HCEC 1CT (cell line): ENCODE measurements at regions not wholly inside any gene's neighbourhood (a gene's known extent, or its start where the extent isn't known, plus 50 kb on each side); places are given as distances from the start of the nearest gene placed in this dataset.
"Not testable (repeated sequence)": the region's sequence is repeated elsewhere in the genome, so short reads cannot be mapped to it uniquely, and the experiment has no call there.

Experiments used
- DNase-seq: peaks from one replicate; pipeline ENCODE4 v3.0.0-alpha.2; 2017

GRCh38 chr14:21941885-21942284 lies 268.3 kb upstream of the OR4E1 start:
- DNase-seq: no peak

- peak; percentile 38 for DNase-seq
Observed at GRCh38 chr14:21940887-21941856, 267.6 kb upstream of the OR4E1 start.

GRCh38 chr14:21939836-21940235 lies 266.2 kb upstream of the OR4E1 start:
- no peak for DNase-seq

GRCh38 chr14:21937996-21938395 lies 264.4 kb upstream of the OR4E1 start:
- no peak for DNase-seq

GRCh38 chr14:21933681-21934080 lies 260.1 kb upstream of the OR4E1 start:
- no peak for DNase-seq

- DNase-seq: no peak
Observed at GRCh38 chr14:21924479-21924878, 250.9 kb upstream of the OR4E1 start.

- no peak for DNase-seq
Observed at GRCh38 chr14:21923820-21924219, 250.2 kb upstream of the OR4E1 start.

GRCh38 chr14:21921453-21921852 lies 247.8 kb upstream of the OR4E1 start:
- DNase-seq: no peak

- peak; percentile 25 for DNase-seq
Observed at GRCh38 chr14:21917699-21918436, 244.2 kb upstream of the OR4E1 start.

GRCh38 chr14:21915826-21916225 lies 242.2 kb upstream of the OR4E1 start:
- peak; percentile 9 for DNase-seq

GRCh38 chr14:21913759-21914158 lies 240.1 kb upstream of the OR4E1 start:
- peak; percentile 59 for DNase-seq

- DNase-seq: no peak
Observed at GRCh38 chr14:21912367-21912766, 238.7 kb upstream of the OR4E1 start.

GRCh38 chr14:21911877-21912276 lies 238.3 kb upstream of the OR4E1 start:
- DNase-seq: no peak

GRCh38 chr14:21910260-21910659 lies 236.6 kb upstream of the OR4E1 start:
- DNase-seq: no peak

GRCh38 chr14:21902561-21903181 lies 229.1 kb upstream of the OR4E1 start:
- DNase-seq: no peak

GRCh38 chr14:21894898-21895194 lies 221.2 kb upstream of the OR4E1 start:
- not testable (repeated sequence) for DNase-seq

GRCh38 chr14:21894003-21894897 lies 220.6 kb upstream of the OR4E1 start:
- DNase-seq: no peak

GRCh38 chr14:21891921-21892320 lies 218.3 kb upstream of the OR4E1 start:
- no peak for DNase-seq

- DNase-seq: no peak
Observed at GRCh38 chr14:21884995-21885394, 211.4 kb upstream of the OR4E1 start.

- peak; percentile 41 for DNase-seq
Observed at GRCh38 chr14:21882226-21882625, 208.6 kb upstream of the OR4E1 start.

- peak; percentile 24 for DNase-seq
Observed at GRCh38 chr14:21880918-21881317, 207.3 kb upstream of the OR4E1 start.

GRCh38 chr14:21875791-21876190 lies 202.2 kb upstream of the OR4E1 start:
- no peak for DNase-seq

- DNase-seq: no peak
Observed at GRCh38 chr14:21874946-21875345, 201.3 kb upstream of the OR4E1 start.
